ENCODE measurements at regions not wholly inside any gene's neighbourhood (a gene's known extent, or its start where the extent isn't known, plus 50 kb on each side); places are given as distances from the start of the nearest gene placed in this dataset.

- no peaks in the 10 kb centered on the region for H3K27me3 ChIP-seq (ENCODE audit: control insufficient read depth in 2 of 2, insufficient read depth in 2 of 2, low read length in 2 of 2)
- H2AFZ ChIP-seq (ENCODE audit: low read depth, low read length): no peak overlapping the region
- H3K9ac ChIP-seq (replicated peaks; ENCODE audit: extremely low read depth, insufficient read depth, low read length): no peak overlapping the region
- no peaks in the 10 kb centered on the region for H3K9me3 ChIP-seq (replicated peaks; ENCODE audit: control insufficient read depth, insufficient read depth, low read length)
- no peaks in the 10 kb centered on the region for H3K9me1 ChIP-seq (replicated peaks; ENCODE audit: control insufficient read depth, extremely low read depth, insufficient read depth, low read length)
- BruUV-seq (replicated peaks): no TSS peak
- dilution Hi-C loops (cut with MboI; ENCODE audit: extremely low pct_ligation_motif_present, low sequenced_read_pairs) (no loop called here), intact Hi-C loops (cut with micrococcal nuclease) (no loop called here)
- FAIRE-seq (no peak), DNase-seq (ENCODE audit: low read depth, low spot score) (no peak)
- CTCF ChIA-PET: no interaction called here
- no peaks in the 10 kb centered on the region for H3K79me2 ChIP-seq (ENCODE audit: control insufficient read depth, insufficient read depth, low read length)
- H3K36me3 ChIP-seq (ENCODE audit: control insufficient read depth in 2 of 2, extremely low read depth in 1 of 2, insufficient read depth in 2 of 2, low read length in 2 of 2): no peaks in the 10 kb centered on the region
- no peak overlapping the region for H3K27ac ChIP-seq (ENCODE audit: insufficient read depth, low read depth, low read length)
- no peaks in the 10 kb centered on the region for H3K4me1 ChIP-seq (ENCODE audit: control insufficient read depth, extremely low read depth, insufficient read depth, low read length)
- H3K4me2 ChIP-seq (ENCODE audit: insufficient read depth, low read length): no peak overlapping the region
- TF ChIP-seq EZH2 (IDR thresholded peaks at IDR 0.05; ENCODE audit: borderline replicate concordance, low read depth, low read length, severe bottlenecking): no peak
- no peak for TF ChIP-seq GATA2 (IDR thresholded peaks at IDR 0.05; ENCODE audit: insufficient read depth, insufficient read length, low read depth, low read length)
- no peak for TF ChIP-seq FOS (IDR thresholded peaks at IDR 0.05; ENCODE audit: borderline replicate concordance, insufficient read depth, low read length)
- no peak for TF ChIP-seq JUN (IDR thresholded peaks at IDR 0.05; ENCODE audit: borderline replicate concordance, insufficient read depth, insufficient read length, low read depth)
- TF ChIP-seq CTCF (IDR thresholded peaks at IDR 0.05; ENCODE audit: extremely low read depth in 1 of 2, insufficient read depth in 1 of 2, low read depth in 1 of 2, low read length in 2 of 2): no peak
- no peak for TF ChIP-seq POLR2AphosphoS5 (IDR thresholded peaks at IDR 0.05; ENCODE audit: insufficient read depth, low read depth, low read length)
- no peak for TF ChIP-seq MYC (IDR thresholded peaks at IDR 0.05; ENCODE audit: low read depth, low read length)
- no peaks in the 10 kb centered on the region for H4K20me1 ChIP-seq (replicated peaks; ENCODE audit: control insufficient read depth, extremely low read depth, insufficient read depth, low read length)
- H3K4me3 ChIP-seq (replicated peaks in 1 of 3; ENCODE audit: insufficient read depth in 1 of 3, low read depth in 1 of 3, low read length in 3 of 3): no peak overlapping the region
- POLR2A ChIA-PET: no interaction called here
These were observed 66.2 kb upstream of the LCLAT1 start for GRCh38 chr2:30380824-30381223.

Measured in endothelial cell of umbilical vein (primary cell).